SU-DHL-6 (cell line): ENCODE measurements at regions not wholly inside any gene's neighbourhood (a gene's known extent, or its start where the extent isn't known, plus 50 kb on each side); places are given as distances from the start of the nearest gene placed in this dataset.

Experiments
- H2AFZ ChIP-seq: fragments of 200-600 bp; sonication (generic); 2 replicates; pipeline ENCODE4 v1.6.1; 2014; ENCODE audit warnings: low read depth, mild to moderate bottlenecking, moderate library complexity, mixed read lengths, antibody characterized with exemption, low read length; ENCODE audit not compliant: severe bottlenecking
- H3F3A ChIP-seq: fragments of 200-600 bp; shearing (Covaris generic); 2 replicates; pipeline ENCODE4 v1.6.0; 2016; ENCODE audit warnings: antibody characterized with exemption, mild to moderate bottlenecking; ENCODE audit not compliant: insufficient read depth
- H3K27ac ChIP-seq: fragments of 200-600 bp; sonication (generic); 2 replicates; pipeline ENCODE4 v1.5.1; 2016; ENCODE audit warnings: low read depth, mild to moderate bottlenecking, low read length, moderate library complexity, mixed read lengths
- H3K27me3 ChIP-seq: fragments of 200-600 bp; sonication (generic), shearing (Covaris generic); 2 replicates; pipeline ENCODE4 v1.6.0; 2014; ENCODE audit warnings: mild to moderate bottlenecking, low read length
- H3K36me3 ChIP-seq: fragments of 200-600 bp; sonication (generic); 2 replicates; pipeline ENCODE4 v1.6.1; 2014; ENCODE audit warnings: mild to moderate bottlenecking, low read length, mixed read lengths
- H3K4me2 ChIP-seq: fragments of 300-600, 200-600 bp; shearing (Covaris generic), sonication (generic); 2 replicates; pipeline ENCODE4 v1.6.0; 2014; ENCODE audit warnings: low read length, low read depth, mild to moderate bottlenecking; ENCODE audit not compliant: poor library complexity, severe bottlenecking
- H3K4me3 ChIP-seq: fragments of 200-600 bp; sonication (generic); 2 replicates; pipeline ENCODE4 v1.5.1; 2014; ENCODE audit warnings: antibody characterized with exemption, low read length, mild to moderate bottlenecking, mixed read lengths; ENCODE audit not compliant: insufficient read depth, poor library complexity, severe bottlenecking
- H3K79me2 ChIP-seq: fragments of 200-600 bp; sonication (generic); 2 replicates; pipeline ENCODE4 v1.6.1; 2014; ENCODE audit warnings: mild to moderate bottlenecking, low read length, moderate library complexity; ENCODE audit not compliant: insufficient read depth
- H3K9ac ChIP-seq: fragments of 200-600 bp; sonication (generic); 2 replicates; pipeline ENCODE4 v1.7.0; 2014; ENCODE audit warnings: mild to moderate bottlenecking, low read length
- H3K9me2 ChIP-seq: fragments of 200-600 bp; sonication (generic); replicated peaks from 2 replicates; pipeline ENCODE4 v1.6.1; 2014; ENCODE audit warnings: low read length; ENCODE audit not compliant: insufficient read depth
- H3K9me3 ChIP-seq: fragments of 200-600 bp; sonication (generic); 2 replicates; pipeline ENCODE4 v1.6.1; 2014; ENCODE audit warnings: low read length, mixed read lengths; ENCODE audit not compliant: insufficient read depth
- H4K20me1 ChIP-seq: fragments of 200-600 bp; sonication (generic); 2 replicates; pipeline ENCODE4 v1.6.1; 2014; ENCODE audit warnings: low read depth, mild to moderate bottlenecking, antibody characterized with exemption, low read length, moderate library complexity, mixed read lengths
- CTCF ChIP-seq: fragments of 200-600 bp; sonication (generic); IDR thresholded peaks from one replicate; pipeline ENCODE4 v1.5.1; 2017; ENCODE audit warnings: antibody characterized with exemption, mild to moderate bottlenecking, low read length, moderate library complexity; ENCODE audit not compliant: insufficient read depth, poor library complexity, severe bottlenecking
- EZH2phosphoT487 ChIP-seq: fragments of 200-600 bp; sonication (generic), shearing (Covaris generic); conservative IDR thresholded peaks from 2 replicates; pipeline ENCODE4 v1.6.1; 2018; ENCODE audit warnings: mild to moderate bottlenecking, antibody characterized with exemption, low read length, moderate library complexity, mixed read lengths

GRCh38 chr6:22231050-22231449, 65.8 kb downstream of the PRL start:
- no peak overlapping the region for H3K4me3 ChIP-seq
- no peaks in the 10 kb centered on the region for H3K79me2 ChIP-seq
- no peaks in the 10 kb centered on the region for H3K27me3 ChIP-seq
- no peaks in the 10 kb centered on the region for H3F3A ChIP-seq
- H2AFZ ChIP-seq = no peak overlapping the region
- H3K36me3 ChIP-seq = no peaks in the 10 kb centered on the region
- H3K9me2 ChIP-seq = no peaks in the 10 kb centered on the region
- no peak overlapping the region for H3K4me2 ChIP-seq
- TF ChIP-seq EZH2phosphoT487 (no peak), CTCF (no peak)
- no peaks in the 10 kb centered on the region for H3K9me3 ChIP-seq
- H3K27ac ChIP-seq = no peak overlapping the region
- no peak overlapping the region for H3K9ac ChIP-seq
- H4K20me1 ChIP-seq = no peaks in the 10 kb centered on the region

- Histone ChIP-seq H4K20me1 (no peaks in the 10 kb centered on the region), H3K27me3 (no peaks in the 10 kb centered on the region), H3K9me2 (no peaks in the 10 kb centered on the region), H3F3A (no peaks in the 10 kb centered on the region), H3K9ac (no peak overlapping the region), H3K79me2 (no peaks in the 10 kb centered on the region), H3K4me3 (no peak overlapping the region), H3K27ac (no peak overlapping the region), H3K9me3 (no peaks in the 10 kb centered on the region), H2AFZ (no peak overlapping the region), H3K4me2 (no peak overlapping the region), H3K36me3 (no peaks in the 10 kb centered on the region)
- TF ChIP-seq CTCF = no peak
Measured at GRCh38 chr6:22231616-22232015, 65.2 kb downstream of the PRL start.

GRCh38 chr6:22236626-22237414, 60.0 kb downstream of the PRL start:
- Histone ChIP-seq H3K9me3 (no peaks in the 10 kb centered on the region), H3K9ac (no peak overlapping the region), H3K79me2 (no peaks in the 10 kb centered on the region), H3K4me2 (no peak overlapping the region), H3K9me2 (no peaks in the 10 kb centered on the region), H3K27ac (no peak overlapping the region), H3K27me3 (no peaks in the 10 kb centered on the region), H4K20me1 (no peaks in the 10 kb centered on the region), H3K36me3 (no peaks in the 10 kb centered on the region), H2AFZ (no peak overlapping the region), H3F3A (no peaks in the 10 kb centered on the region), H3K4me3 (no peak overlapping the region)
- TF ChIP-seq CTCF (no peak), EZH2phosphoT487 (no peak)
